Upper lobe of left lung (tissue), 6 donors: ENCODE measurements at regions not wholly inside any gene's neighbourhood (a gene's known extent, or its start where the extent isn't known, plus 50 kb on each side); places are given as distances from the start of the nearest gene placed in this dataset.
A peak's percentile ranks its signal among the peaks of the same experiment; 100 is the strongest.

Source experiments
- ATAC-seq, 2 donors: fragments of 200-7000 bp; cut with Tn5 transposase; one replicate each; pipeline ENCODE4 v1.9.1; 2022; ENCODE audit warnings: mild to moderate bottlenecking in 2 of 2, moderate library complexity in 2 of 2; ENCODE audit not compliant: low FRiP score in 2 of 2
- DNase-seq, 2 donors: peaks; one replicate each; pipeline ENCODE4 v3.0.0-alpha.2; 2019 to 2020
- H3K27ac ChIP-seq, 4 donors: fragments of 200-600 bp; sonication (generic); one replicate each; pipeline ENCODE4 v1.5.1; 2016 to 2019
- H3K27me3 ChIP-seq, 4 donors: fragments of 200-600 bp; sonication (generic); one replicate each; pipeline ENCODE4 v1.5.1; 2017 to 2019
- H3K36me3 ChIP-seq, 4 donors: fragments of 200-600 bp; sonication (generic); one replicate each; pipeline ENCODE4 v1.5.1; 2016 to 2019
- H3K4me1 ChIP-seq, 4 donors: fragments of 200-600 bp; sonication (generic); one replicate each; pipeline ENCODE4 v1.5.1; 2018 to 2019
- H3K4me3 ChIP-seq, 4 donors: fragments of 200-600 bp; sonication (generic); one replicate each; pipeline ENCODE4 v1.5.1; 2017 to 2019; ENCODE audit warnings: mild to moderate bottlenecking in 2 of 4, moderate library complexity in 1 of 4
- H3K9me3 ChIP-seq, 4 donors: fragments of 200-600 bp; sonication (generic); one replicate each; pipeline ENCODE4 v1.5.1; 2018 to 2019
- CTCF ChIP-seq, 6 experiments: fragments of 450-650 bp in 4 of 6; fragments of 200-600 bp in 2 of 6; sonication (generic) in 2 of 6; IDR thresholded peaks; one replicate each; pipeline ENCODE4 v1.5.1; 2016 to 2019; ENCODE audit warnings: antibody characterized with exemption in 6 of 6
- EP300 ChIP-seq, 4 donors: sonication (generic); formaldehyde crosslinking; IDR thresholded peaks; one replicate each; pipeline ENCODE4 v1.5.1; 2017; ENCODE audit warnings: antibody characterized with exemption in 4 of 4, control low read depth in 2 of 4
- POLR2A ChIP-seq, 4 donors: fragments of 450-650 bp; IDR thresholded peaks; one replicate each; pipeline ENCODE4 v1.5.1; 2016 to 2017; ENCODE audit warnings: antibody characterized with exemption in 4 of 4, mild to moderate bottlenecking in 2 of 4
- POLR2AphosphoS5 ChIP-seq, 2 donors: sonication (generic); formaldehyde crosslinking; IDR thresholded peaks; one replicate each; pipeline ENCODE4 v1.5.1; 2017; ENCODE audit warnings: antibody characterized with exemption in 2 of 2
- WGBS, 2 donors: methylation state at CpG; one replicate each; pipeline ENCODE4 v1.1.5; 2017 to 2018; 5-methylcytosine and 5-hydroxymethylcytosine counted together
- donor health status: DM: no; HTN: no; CAD: no; lungs with moderate emphysema.
- donor health status: DM: no; HTN: yes; CAD: no; lungs with severe emphysema.

DNA sequence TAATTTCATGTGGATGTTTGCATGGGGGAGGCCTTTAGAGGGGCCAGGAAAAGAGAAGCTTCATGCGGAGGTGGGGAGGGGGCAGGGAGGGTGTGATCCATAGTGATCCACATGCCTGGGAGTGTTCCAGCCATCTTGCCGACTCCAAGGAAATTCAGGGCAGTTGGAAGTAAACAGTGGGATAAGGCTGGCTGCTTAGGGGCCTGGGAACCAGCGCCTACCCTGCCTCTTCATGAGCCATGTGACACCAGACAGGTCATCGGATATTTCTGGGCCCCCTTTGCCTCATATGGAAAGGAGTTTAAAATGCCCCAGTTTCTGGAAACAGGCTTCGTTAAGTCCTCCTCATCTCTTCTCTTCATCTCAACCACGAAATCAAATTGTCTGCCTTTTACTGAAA is 983.2 kb downstream of the BCL11B start:
- DNase-seq (no peak), ATAC-seq (no peak)
- 71 to 84% methylated on average over 6 of the region's 6 CpGs for WGBS, 2 donors
- no peaks in the 10 kb centered on the region for H3K4me1 ChIP-seq
- H3K27me3 ChIP-seq: no peaks in the 10 kb centered on the region
- H3K36me3 ChIP-seq: no peaks in the 10 kb centered on the region
- no peak overlapping the region for H3K27ac ChIP-seq
- no peak overlapping the region for H3K4me3 ChIP-seq
- TF ChIP-seq EP300 (IDR thresholded peaks at IDR 0.05): no peak
- no peak for TF ChIP-seq POLR2AphosphoS5 (IDR thresholded peaks at IDR 0.05)
- TF ChIP-seq POLR2A (IDR thresholded peaks at IDR 0.05): no peak
- no peak for TF ChIP-seq CTCF (IDR thresholded peaks at IDR 0.05)
- no peaks in the 10 kb centered on the region for H3K9me3 ChIP-seq

DNA sequence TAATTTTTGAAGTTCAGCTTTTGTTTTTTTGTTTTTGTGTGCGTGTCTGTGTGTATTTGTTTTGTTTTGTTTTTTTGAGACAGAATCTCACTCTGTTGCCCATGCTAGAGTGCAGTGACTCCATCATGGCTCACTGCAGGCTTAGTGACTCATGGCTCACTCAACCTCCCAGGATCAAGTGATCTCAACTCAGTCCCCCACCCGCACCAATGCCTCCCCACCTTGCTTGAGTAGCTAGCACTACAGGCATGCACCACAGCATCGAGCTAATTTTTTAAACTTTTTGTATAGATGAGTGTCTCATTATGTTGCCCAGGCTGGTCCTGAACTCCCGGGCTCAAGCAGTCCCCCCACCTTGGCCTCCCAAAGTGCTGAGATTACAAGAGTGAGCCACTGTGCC is 981.4 kb downstream of the BCL11B start:
- H3K4me1 ChIP-seq: no peaks in the 10 kb centered on the region
- no peaks in the 10 kb centered on the region for H3K9me3 ChIP-seq
- ATAC-seq (no peak), DNase-seq (no peak)
- H3K4me3 ChIP-seq: no peak overlapping the region
- H3K36me3 ChIP-seq: no peaks in the 10 kb centered on the region
- 72 to 77% methylated on average over 4 of the region's 4 CpGs for WGBS, 2 donors
- no peaks in the 10 kb centered on the region for H3K27me3 ChIP-seq
- H3K27ac ChIP-seq: no peak overlapping the region
- TF ChIP-seq POLR2A (IDR thresholded peaks at IDR 0.05): no peak
- no peak for TF ChIP-seq POLR2AphosphoS5 (IDR thresholded peaks at IDR 0.05)
- no peak for TF ChIP-seq CTCF (IDR thresholded peaks at IDR 0.05)
- no peak for TF ChIP-seq EP300 (IDR thresholded peaks at IDR 0.05)

DNA sequence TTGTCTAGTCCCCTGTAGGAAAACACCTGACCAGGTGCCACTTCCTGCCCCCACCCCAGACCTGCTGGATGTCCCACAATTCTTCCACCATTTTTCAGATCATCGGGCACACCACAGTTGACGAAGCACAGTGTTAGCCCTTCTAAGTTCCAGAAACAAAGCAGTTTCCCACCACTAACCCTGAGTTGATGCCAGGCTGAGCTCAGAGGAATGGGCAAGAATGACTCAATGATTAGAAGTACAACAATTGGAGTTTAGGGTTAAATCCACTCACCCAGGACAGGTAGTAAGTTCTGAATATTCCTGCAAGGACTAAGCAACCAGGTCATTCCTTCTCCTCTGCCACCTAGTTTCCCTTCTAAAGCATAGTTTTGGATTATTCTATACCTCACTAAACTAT is 979.8 kb downstream of the BCL11B start:
- WGBS, 2 donors: 88 to 97% methylated on average over 2 of the region's 2 CpGs
- no peak for ATAC-seq
- H3K36me3 ChIP-seq: no peaks in the 10 kb centered on the region
- no peaks in the 10 kb centered on the region for H3K27me3 ChIP-seq
- TF ChIP-seq POLR2A (IDR thresholded peaks at IDR 0.05): no peak
- TF ChIP-seq EP300 (IDR thresholded peaks at IDR 0.05): no peak
- no peak for TF ChIP-seq POLR2AphosphoS5 (IDR thresholded peaks at IDR 0.05)
- no peak for TF ChIP-seq CTCF (IDR thresholded peaks at IDR 0.05)
- H3K4me3 ChIP-seq: no peak overlapping the region
- no peak overlapping the region for H3K27ac ChIP-seq
- no peak for DNase-seq
- H3K9me3 ChIP-seq: no peaks in the 10 kb centered on the region
- no peaks in the 10 kb centered on the region for H3K4me1 ChIP-seq

GRCh38 chr14:98293576-98293975 is 978.4 kb downstream of the BCL11B start:
- TF ChIP-seq EP300 (IDR thresholded peaks at IDR 0.05) (no peak), CTCF (IDR thresholded peaks at IDR 0.05) (no peak), POLR2A (IDR thresholded peaks at IDR 0.05) (no peak), POLR2AphosphoS5 (IDR thresholded peaks at IDR 0.05) (no peak)
- DNase-seq (no peak), ATAC-seq (no peak)
- Histone ChIP-seq H3K27ac (no peak overlapping the region), H3K36me3 (no peaks in the 10 kb centered on the region), H3K9me3 (no peaks in the 10 kb centered on the region), H3K4me3 (no peak overlapping the region), H3K4me1 (no peaks in the 10 kb centered on the region), H3K27me3 (no peaks in the 10 kb centered on the region)
- 67 to 76% methylated on average over 5 of the region's 5 CpGs for WGBS, 2 donors

GRCh38 chr14:98296895-98297294 is 975.1 kb downstream of the BCL11B start:
- DNase-seq (peak in 1 of 2 donors; percentile 55), ATAC-seq (no peak)
- H3K27me3 ChIP-seq: no peaks in the 10 kb centered on the region
- H3K4me3 ChIP-seq: no peak overlapping the region
- H3K36me3 ChIP-seq: no peaks in the 10 kb centered on the region
- no peak overlapping the region for H3K27ac ChIP-seq
- peaks cover 0 to 5% (median 0%) of the 10 kb centered on the region in 4 donors for H3K4me1 ChIP-seq
- WGBS, 2 donors: 76 to 89% methylated on average over 7 of the region's 7 CpGs
- no peak for TF ChIP-seq POLR2A (IDR thresholded peaks at IDR 0.05)
- no peak for TF ChIP-seq CTCF (IDR thresholded peaks at IDR 0.05)
- TF ChIP-seq POLR2AphosphoS5 (IDR thresholded peaks at IDR 0.05): no peak
- no peak for TF ChIP-seq EP300 (IDR thresholded peaks at IDR 0.05)
- no peaks in the 10 kb centered on the region for H3K9me3 ChIP-seq
